H9 (cell line): ENCODE measurements at regions not wholly inside any gene's neighbourhood (a gene's known extent, or its start where the extent isn't known, plus 50 kb on each side); places are given as distances from the start of the nearest gene placed in this dataset.

Experiments
- DNase-seq: peaks from one replicate; pipeline ENCODE4 v3.0.0-alpha.2; 2017
- H2AFZ ChIP-seq: one replicate; pipeline ENCODE4 v1.6.1; 2013; ENCODE audit warnings: mild to moderate bottlenecking, low read length, control low read depth, moderate library complexity
- H2AK5ac ChIP-seq: 2 replicates; pipeline ENCODE4 v1.6.1; 2013; ENCODE audit warnings: low read length, control low read depth, mixed read lengths; ENCODE audit not compliant: insufficient read length
- H2BK120ac ChIP-seq: one replicate; pipeline ENCODE4 v1.6.1; 2013; ENCODE audit warnings: low read depth, mild to moderate bottlenecking, low read length, control low read depth, inconsistent platforms; ENCODE audit not compliant: poor library complexity, severe bottlenecking
- H2BK12ac ChIP-seq: 2 replicates; pipeline ENCODE4 v1.6.1; 2013; ENCODE audit warnings: low read length, control low read depth, mixed read lengths, low read depth; ENCODE audit not compliant: insufficient read length
- H2BK15ac ChIP-seq: 2 replicates; pipeline ENCODE4 v1.6.1; 2013; ENCODE audit warnings: low read depth, low read length, control low read depth
- H2BK20ac ChIP-seq: one replicate; pipeline ENCODE4 v1.6.1; 2013; ENCODE audit warnings: low read depth, mild to moderate bottlenecking, low read length, control low read depth, inconsistent platforms; ENCODE audit not compliant: poor library complexity, severe bottlenecking
- H2BK5ac ChIP-seq: 2 replicates; pipeline ENCODE4 v1.6.1; 2013; ENCODE audit warnings: low read length, control low read depth, mixed read lengths; ENCODE audit not compliant: insufficient read length
- H3K14ac ChIP-seq: 2 replicates; pipeline ENCODE4 v1.6.1; 2013; ENCODE audit warnings: low read length, control low read depth; ENCODE audit not compliant: insufficient read depth
- H3K18ac ChIP-seq: 2 replicates; pipeline ENCODE4 v1.6.1; 2013; ENCODE audit warnings: low read depth, mild to moderate bottlenecking, mixed read lengths, low read length, control low read depth; ENCODE audit not compliant: insufficient read length
- H3K23ac ChIP-seq: 2 replicates; pipeline ENCODE4 v1.6.1; 2013; ENCODE audit warnings: low read length, control low read depth, mixed read lengths, low read depth; ENCODE audit not compliant: insufficient read length
- H3K23me2 ChIP-seq: 2 replicates; pipeline ENCODE4 v1.6.1; 2013; ENCODE audit warnings: low read depth, mild to moderate bottlenecking, mixed read lengths, low read length, control low read depth; ENCODE audit not compliant: insufficient read length, poor library complexity, severe bottlenecking
- H3K27ac ChIP-seq: 2 replicates; pipeline ENCODE4 v1.5.1; 2013; ENCODE audit warnings: low read length, control low read depth, mixed read lengths, low read depth; ENCODE audit not compliant: insufficient read length
- H3K27me3 ChIP-seq: 2 replicates; pipeline ENCODE4 v1.6.1; 2013; ENCODE audit warnings: low read length, control low read depth, inconsistent platforms; ENCODE audit not compliant: insufficient read depth
- H3K4ac ChIP-seq: 2 replicates; pipeline ENCODE4 v1.6.1; 2013; ENCODE audit warnings: low read depth, mild to moderate bottlenecking, control low read depth, inconsistent platforms, low read length, moderate library complexity
- H3K4me1 ChIP-seq: 2 replicates; pipeline ENCODE4 v1.6.1; 2013; ENCODE audit warnings: low read length, control low read depth, inconsistent platforms; ENCODE audit not compliant: insufficient read depth
- H3K4me2 ChIP-seq: 2 replicates; pipeline ENCODE4 v1.6.1; 2013; ENCODE audit warnings: low read length, control low read depth, mixed read lengths; ENCODE audit not compliant: insufficient read length, insufficient read depth
- H3K56ac ChIP-seq: 2 replicates; pipeline ENCODE4 v1.6.1; 2013; ENCODE audit warnings: low read depth, mild to moderate bottlenecking, mixed read lengths, low read length, control low read depth; ENCODE audit not compliant: insufficient read length
- H3K79me1 ChIP-seq: 2 replicates; pipeline ENCODE4 v1.6.1; 2013; ENCODE audit warnings: low read depth, mild to moderate bottlenecking, moderate library complexity, low read length, control low read depth, inconsistent platforms; ENCODE audit not compliant: insufficient read depth, poor library complexity, severe bottlenecking
- H3K79me2 ChIP-seq: 2 replicates; pipeline ENCODE4 v1.6.1; 2013; ENCODE audit warnings: low read length, control low read depth, inconsistent platforms; ENCODE audit not compliant: insufficient read depth
- H3K9ac ChIP-seq: 2 replicates; pipeline ENCODE4 v1.6.1; 2013; ENCODE audit warnings: low read length, control low read depth, mixed read lengths; ENCODE audit not compliant: insufficient read length; ENCODE audit errors: extremely low read depth
- H3K9me3 ChIP-seq: one replicate; pipeline ENCODE4 v1.6.1; 2013; ENCODE audit warnings: low read depth, low read length, inconsistent platforms; ENCODE audit not compliant: control insufficient read depth
- H3T11ph ChIP-seq: one replicate; pipeline ENCODE4 v1.6.1; 2013; ENCODE audit warnings: mild to moderate bottlenecking, low read length, control low read depth, inconsistent platforms
- H4K20me1 ChIP-seq: one replicate; pipeline ENCODE4 v1.6.1; 2013; ENCODE audit not compliant: control insufficient read depth, insufficient read length, insufficient read depth
- H4K5ac ChIP-seq: 2 replicates; pipeline ENCODE4 v1.6.1; 2013; ENCODE audit warnings: low read depth, mild to moderate bottlenecking, mixed read lengths, low read length, control low read depth; ENCODE audit not compliant: insufficient read length
- H4K8ac ChIP-seq: replicated peaks from 2 replicates; pipeline ENCODE4 v1.6.1; 2013; ENCODE audit warnings: low read length, control low read depth, mixed read lengths, low read depth; ENCODE audit not compliant: insufficient read length
- H4K91ac ChIP-seq: 2 replicates; pipeline ENCODE4 v1.6.1; 2013; ENCODE audit warnings: low read depth, mild to moderate bottlenecking, moderate library complexity, mixed read lengths, low read length, control low read depth; ENCODE audit not compliant: insufficient read length
- H3K27ac Mint-ChIP-seq, 3 experiments: 2 replicates in 2 of 3; 3 replicates in 1 of 3; pipeline ENCODE4 v1.8.0; 2020 to 2021; ENCODE audit warnings: mixed read lengths in 3 of 3, mild to moderate bottlenecking in 1 of 3, moderate library complexity in 1 of 3
- H3K27me3 Mint-ChIP-seq: 2 replicates; pipeline ENCODE4 v1.8.0; 2021; ENCODE audit warnings: low read depth, mild to moderate bottlenecking, moderate library complexity, mixed read lengths
- H3K36me3 Mint-ChIP-seq, 3 experiments: 2 replicates in 2 of 3; 3 replicates in 1 of 3; pipeline ENCODE4 v1.8.0; 2020 to 2021; ENCODE audit warnings: low read depth in 3 of 3, mixed read lengths in 3 of 3; ENCODE audit not compliant: insufficient read depth in 1 of 3
- H3K4me1 Mint-ChIP-seq, 2 experiments: 2 replicates each; pipeline ENCODE4 v1.8.0; 2020; ENCODE audit warnings: mixed read lengths in 2 of 2
- H3K4me3 Mint-ChIP-seq, 2 experiments: 2 replicates in 1 of 2; 3 replicates in 1 of 2; pipeline ENCODE4 v1.8.0; 2020 to 2021; ENCODE audit warnings: mild to moderate bottlenecking in 2 of 2, mixed read lengths in 2 of 2, moderate library complexity in 1 of 2
- H3K9me3 Mint-ChIP-seq, 2 experiments: 2 replicates in 1 of 2; 3 replicates in 1 of 2; pipeline ENCODE4 v1.8.0; 2020; ENCODE audit warnings: mild to moderate bottlenecking in 2 of 2, mixed read lengths in 2 of 2, moderate library complexity in 1 of 2
- CTCF ChIP-seq: fragments of 200-600 bp; sonication (generic); conservative IDR thresholded peaks from 3 replicates; pipeline ENCODE4 v1.8.0; 2021; ENCODE audit warnings: antibody characterized with exemption, mild to moderate bottlenecking
- WGBS: extraction: QIAGEN DNeasy Blood & Tissue Kit; methylation state at CpG from one replicate; pipeline ENCODE4 v1.1.7; 2013; ENCODE audit warnings: missing lambda C conversion rate, low lambda C conversion rate, mixed read lengths; ENCODE audit not compliant: insufficient read length; ENCODE audit errors: extremely low coverage; 5-methylcytosine and 5-hydroxymethylcytosine counted together

- H3K23ac ChIP-seq: no peak overlapping the region
- no peak overlapping the region for H3K4me2 ChIP-seq
- no peak overlapping the region for H2AK5ac ChIP-seq
- Mint-ChIP-seq H3K36me3 (no peaks in the 10 kb centered on the region), H3K27me3 (no peaks in the 10 kb centered on the region; the same call in 1 of the 2 replicates), H3K4me3 (no peak overlapping the region), H3K27ac (no peak overlapping the region), H3K4me1 (no peaks in the 10 kb centered on the region), H3K9me3 (no peaks in the 10 kb centered on the region; a peak in 1 of 5 replicates)
- no peaks in the 10 kb centered on the region for H3K4me1 ChIP-seq
- WGBS: no CpG with 5 or more reads among the region's 1 CpG
- no peak for DNase-seq
- H3T11ph ChIP-seq: no peak overlapping the region
- H2BK20ac ChIP-seq: no peak overlapping the region
- H4K91ac ChIP-seq: no peak overlapping the region
- no peaks in the 10 kb centered on the region for H3K23me2 ChIP-seq
- H3K79me1 ChIP-seq: no peaks in the 10 kb centered on the region
- TF ChIP-seq CTCF: no peak
- H3K27me3 ChIP-seq: no peaks in the 10 kb centered on the region
- no peak overlapping the region for H3K27ac ChIP-seq
- H2BK12ac ChIP-seq: no peak overlapping the region
- H3K9ac ChIP-seq: no peak overlapping the region
- no peak overlapping the region for H3K14ac ChIP-seq
- no peak overlapping the region for H3K4ac ChIP-seq
- H4K8ac ChIP-seq: no peak overlapping the region
- no peak overlapping the region for H2BK5ac ChIP-seq
- H3K9me3 ChIP-seq: no peaks in the 10 kb centered on the region
- no peaks in the 10 kb centered on the region for H4K20me1 ChIP-seq
- no peak overlapping the region for H2AFZ ChIP-seq
- H3K18ac ChIP-seq: no peak overlapping the region
- no peak overlapping the region for H3K56ac ChIP-seq
- H3K79me2 ChIP-seq: no peaks in the 10 kb centered on the region
- no peak overlapping the region for H2BK15ac ChIP-seq
- H2BK120ac ChIP-seq: no peak overlapping the region
- H4K5ac ChIP-seq: no peak overlapping the region
These were observed 516.9 kb downstream of the LRFN5 start for GRCh38 chr14:42123526-42123925.
